WERI-Rb-1 (cell line): ENCODE measurements at regions not wholly inside any gene's neighbourhood (a gene's known extent, or its start where the extent isn't known, plus 50 kb on each side); places are given as distances from the start of the nearest gene placed in this dataset.

Source experiments
- DNase-seq: peaks from one replicate; pipeline ENCODE4 v3.0.0-alpha.2; 2020
- H3K27ac ChIP-seq: fragments of 250-450 bp; sonication (Bioruptor Pico); 2 replicates; pipeline ENCODE4 v1.5.1; 2020; ENCODE audit warnings: mild to moderate bottlenecking, moderate library complexity
- H3K27me3 ChIP-seq: fragments of 250-450 bp; sonication (Bioruptor Pico); 2 replicates; pipeline ENCODE4 v1.5.1; 2021; ENCODE audit warnings: mild to moderate bottlenecking, low read depth, moderate library complexity; ENCODE audit not compliant: insufficient read depth, severe bottlenecking
- H3K36me3 ChIP-seq: fragments of 250-450 bp; sonication (Bioruptor Pico); 2 replicates; pipeline ENCODE4 v1.5.1; 2020; ENCODE audit warnings: mild to moderate bottlenecking, moderate library complexity
- H3K4me3 ChIP-seq: 2 replicates; pipeline ENCODE4 v1.5.1; 2011; ENCODE audit warnings: low read depth, mild to moderate bottlenecking, control low read depth, low read length
- H3K9me3 ChIP-seq: fragments of 250-450 bp; sonication (Bioruptor Pico); 2 replicates; pipeline ENCODE4 v1.5.1; 2021; ENCODE audit warnings: mild to moderate bottlenecking, moderate library complexity; ENCODE audit not compliant: severe bottlenecking
- CTCF ChIP-seq: IDR thresholded peaks from 2 replicates; pipeline ENCODE4 v1.5.1; 2011; ENCODE audit warnings: low read depth, mild to moderate bottlenecking, control low read depth, inconsistent platforms, low read length

GRCh38 chr6:147648916-147649315 lies 140.4 kb downstream of the SAMD5 start:
- Histone ChIP-seq H3K36me3 (no peaks in the 10 kb centered on the region), H3K9me3 (no peaks in the 10 kb centered on the region), H3K27me3 (no peaks in the 10 kb centered on the region), H3K4me3 (no peak overlapping the region), H3K27ac (no peak overlapping the region)
- TF ChIP-seq CTCF = no peak
- no peak for DNase-seq

- Histone ChIP-seq H3K36me3 (no peaks in the 10 kb centered on the region), H3K4me3 (no peak overlapping the region), H3K27me3 (no peaks in the 10 kb centered on the region), H3K27ac (no peak overlapping the region), H3K9me3 (no peaks in the 10 kb centered on the region)
- peak; percentile 42; the same call in 1 of the 2 replicates for TF ChIP-seq CTCF
- peak; percentile 46 for DNase-seq
These were observed 143.0 kb downstream of the SAMD5 start for GRCh38 chr6:147651249-147652063.

DNA sequence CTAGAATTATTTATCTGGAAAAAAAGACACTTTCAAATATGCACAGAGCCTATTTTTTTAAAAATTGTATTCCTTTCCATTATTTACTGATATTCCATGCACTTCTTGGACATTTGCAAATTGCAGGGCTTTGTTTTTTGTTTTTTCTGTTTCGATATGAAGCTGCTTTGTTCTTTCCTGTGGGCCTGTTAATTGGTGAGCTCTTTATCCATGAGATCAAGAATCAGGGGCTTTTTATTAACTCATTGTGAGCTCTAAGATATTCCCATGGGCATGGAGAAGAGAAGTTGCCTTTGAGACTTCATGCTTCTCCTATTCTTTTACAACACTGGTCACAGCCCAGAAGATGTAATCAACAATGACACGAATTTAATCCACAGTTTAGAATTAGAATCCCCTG lies 145.1 kb downstream of the SAMD5 start:
- no peak overlapping the region for H3K27ac ChIP-seq
- DNase-seq = no peak
- H3K9me3 ChIP-seq = no peaks in the 10 kb centered on the region
- no peak for TF ChIP-seq CTCF
- H3K4me3 ChIP-seq = no peak overlapping the region
- no peaks in the 10 kb centered on the region for H3K27me3 ChIP-seq
- no peaks in the 10 kb centered on the region for H3K36me3 ChIP-seq

DNA sequence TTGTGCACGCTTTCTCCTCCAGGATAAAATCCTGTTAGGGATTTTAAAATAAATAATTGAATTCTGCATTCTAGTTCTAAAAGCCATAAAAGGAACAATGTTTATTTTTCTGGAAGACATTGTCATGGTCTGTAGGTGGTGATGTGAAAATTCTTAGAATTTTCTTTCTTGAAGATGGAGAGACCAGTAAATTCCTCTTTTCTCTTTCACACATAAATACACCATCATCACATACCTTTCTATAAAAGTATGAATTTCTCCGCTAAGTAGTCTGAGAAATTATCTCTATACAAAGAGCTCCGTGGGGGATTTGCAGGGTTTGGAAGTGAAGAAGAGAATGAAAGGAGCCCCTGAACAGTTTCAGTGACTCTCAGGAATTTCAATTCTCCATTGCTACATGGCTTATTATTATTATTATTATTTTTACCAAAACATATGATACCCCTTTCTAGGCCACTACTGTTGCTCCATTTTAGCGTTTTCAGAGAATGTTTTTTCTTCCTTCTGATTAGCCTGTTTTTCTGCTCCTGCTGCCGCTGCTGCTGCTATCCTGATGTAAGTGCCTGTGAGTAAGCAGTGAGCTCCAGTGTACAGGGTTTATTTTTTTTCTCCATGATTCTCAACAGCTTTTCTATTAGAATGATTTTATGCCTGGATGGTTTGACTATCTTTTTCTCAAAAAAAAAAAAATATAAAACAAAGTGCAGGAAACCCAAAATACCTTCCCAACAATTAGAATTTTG lies 145.8 kb downstream of the SAMD5 start:
- TF ChIP-seq CTCF = no peak
- H3K27ac ChIP-seq = no peak overlapping the region

DNA sequence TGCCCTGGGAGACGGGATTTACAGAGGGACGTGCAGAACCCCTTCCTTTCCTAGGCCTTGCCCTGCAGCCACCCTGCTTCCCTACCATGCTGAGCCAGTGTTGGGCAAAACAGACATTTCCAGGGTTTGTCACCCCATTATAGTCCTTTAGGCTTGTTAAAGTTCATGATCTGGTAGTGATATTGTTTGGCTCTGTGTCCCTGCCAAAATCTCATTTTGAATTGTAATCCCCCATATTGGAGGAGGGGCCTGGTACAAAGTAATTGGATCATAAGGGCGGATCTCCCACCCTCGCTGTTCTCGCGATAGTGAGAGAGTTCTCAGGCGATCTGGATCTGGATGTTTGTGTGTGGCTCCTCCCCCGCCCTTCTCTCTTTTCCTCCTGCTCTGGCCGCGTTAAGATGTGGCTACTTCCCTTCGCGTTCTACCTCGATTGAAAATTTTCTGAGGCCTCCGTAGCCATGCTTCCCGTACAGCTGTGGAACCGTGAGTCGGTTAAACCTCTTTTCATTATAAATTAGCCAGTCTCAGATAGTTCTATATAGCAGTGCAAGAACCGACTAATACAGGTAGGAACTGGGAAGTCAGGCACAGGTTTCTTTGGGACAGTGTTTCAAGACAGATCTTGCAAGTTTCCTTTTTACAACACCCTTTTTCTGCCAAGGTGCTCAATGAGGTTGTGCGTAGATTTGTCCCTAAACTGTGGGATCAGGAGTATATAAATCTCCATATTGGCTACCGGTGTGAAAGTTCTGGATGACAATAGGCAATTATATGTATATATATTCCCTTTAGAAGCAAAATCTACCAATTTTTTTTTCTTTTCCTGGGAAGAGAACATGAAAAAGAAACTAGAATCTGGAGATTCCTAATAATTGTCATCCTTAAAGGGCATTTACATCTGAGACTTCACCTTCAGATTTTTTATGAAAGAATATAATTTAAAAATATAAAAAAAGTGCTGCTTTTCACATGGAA lies 152.1 kb downstream of the SAMD5 start:
- no peak overlapping the region for H3K4me3 ChIP-seq
- no peak for DNase-seq
- H3K36me3 ChIP-seq = no peaks in the 10 kb centered on the region
- no peak overlapping the region for H3K27ac ChIP-seq
- no peaks in the 10 kb centered on the region for H3K9me3 ChIP-seq
- TF ChIP-seq CTCF = no peak
- no peaks in the 10 kb centered on the region for H3K27me3 ChIP-seq

More for the DNA sequence above, 145.8 kb downstream of the SAMD5 start:
- no peak overlapping the region for H3K4me3 ChIP-seq
- H3K9me3 ChIP-seq = no peaks in the 10 kb centered on the region
- no peak for DNase-seq
- no peaks in the 10 kb centered on the region for H3K27me3 ChIP-seq
- no peaks in the 10 kb centered on the region for H3K36me3 ChIP-seq
